ENCODE measurements at regions not wholly inside any gene's neighbourhood (a gene's known extent, or its start where the extent isn't known, plus 50 kb on each side); places are given as distances from the start of the nearest gene placed in this dataset.

DNA sequence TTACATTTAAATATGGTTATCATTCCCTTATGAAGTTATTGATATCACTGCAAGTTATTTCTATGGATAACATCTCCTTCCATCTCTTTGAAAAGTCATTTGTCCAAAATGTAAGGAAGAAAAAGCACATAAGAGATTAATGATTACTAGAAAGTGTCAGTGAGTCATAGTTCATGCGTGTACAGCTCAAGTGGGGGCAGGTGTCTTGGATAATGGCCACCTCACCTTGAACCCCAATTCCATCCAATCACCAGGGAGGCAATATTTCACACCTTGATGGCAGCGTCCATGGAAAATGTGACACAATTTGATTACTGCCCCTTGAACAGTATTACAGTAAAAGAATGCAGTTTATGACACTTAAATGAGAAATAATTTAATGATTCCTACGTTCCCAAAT is 358.3 kb upstream of the SOX9 start:
- TF ChIP-seq POLR2AphosphoS5 (IDR thresholded peaks at IDR 0.05; ENCODE audit: low read depth, low read length), result no peak
- TF ChIP-seq POLR2A (IDR thresholded peaks at IDR 0.05; ENCODE audit: low read depth, low read length), result no peak
- no peak for TF ChIP-seq TAF1 (IDR thresholded peaks at IDR 0.05; ENCODE audit: low read depth, low read length)
- no peak for TF ChIP-seq POU2F2 (IDR thresholded peaks at IDR 0.05; ENCODE audit: low read depth, low read length)
- TF ChIP-seq PAX5 (IDR thresholded peaks at IDR 0.05; ENCODE audit: insufficient read depth, low read length, severe bottlenecking), result no peak
